HG02973 (cell line): ENCODE measurements at regions not wholly inside any gene's neighbourhood (a gene's known extent, or its start where the extent isn't known, plus 50 kb on each side); places are given as distances from the start of the nearest gene placed in this dataset.

Source experiments
- ATAC-seq: cut with Tn5 transposase; IDR thresholded peaks from one replicate; pipeline ENCODE4 v1.9.1; 2021; ENCODE audit warnings: moderate library complexity; ENCODE audit not compliant: unreplicated experiment

- no peak for ATAC-seq
These were observed 55.5 kb upstream of the KLF4 start for GRCh38 chr9:107545036-107545435.

DNA sequence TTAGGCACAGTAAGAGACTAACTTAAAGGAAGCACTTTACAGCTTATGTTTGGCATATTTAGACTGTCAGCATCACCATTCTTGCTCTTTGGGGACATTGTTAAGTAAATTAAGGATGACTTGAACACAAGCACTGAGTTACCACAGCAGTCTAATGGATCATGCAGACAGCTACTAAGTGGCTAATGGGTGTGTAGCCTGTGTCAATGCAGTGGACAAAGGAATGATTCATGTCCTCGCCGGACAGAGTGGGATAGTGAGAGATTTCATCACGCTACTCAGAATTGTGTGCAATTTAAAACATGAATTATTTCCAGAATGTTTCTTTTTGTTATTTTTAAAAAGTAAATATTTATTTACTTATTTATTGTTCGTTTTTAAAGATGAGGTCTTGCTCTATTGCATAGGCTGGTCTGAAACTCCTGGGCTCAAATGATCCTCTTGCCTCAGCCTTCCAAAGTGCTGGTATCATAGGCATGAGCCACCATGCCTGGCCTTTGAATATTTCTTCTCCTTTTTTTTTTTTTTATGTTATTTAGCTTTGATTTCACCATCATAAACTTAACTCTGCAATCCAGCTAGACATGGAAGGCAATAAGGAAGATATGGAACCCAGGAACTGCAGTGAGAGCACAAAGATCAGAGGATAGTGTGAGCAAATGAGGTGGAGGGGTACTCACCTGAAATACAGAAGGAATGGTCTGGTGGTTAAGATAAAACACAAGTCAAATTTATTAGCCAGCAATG lies 53.0 kb upstream of the KLF4 start:
- ATAC-seq = no peak

- ATAC-seq = peak; percentile 51
These were observed 52.0 kb upstream of the KLF4 start for GRCh38 chr9:107541523-107541922.

DNA sequence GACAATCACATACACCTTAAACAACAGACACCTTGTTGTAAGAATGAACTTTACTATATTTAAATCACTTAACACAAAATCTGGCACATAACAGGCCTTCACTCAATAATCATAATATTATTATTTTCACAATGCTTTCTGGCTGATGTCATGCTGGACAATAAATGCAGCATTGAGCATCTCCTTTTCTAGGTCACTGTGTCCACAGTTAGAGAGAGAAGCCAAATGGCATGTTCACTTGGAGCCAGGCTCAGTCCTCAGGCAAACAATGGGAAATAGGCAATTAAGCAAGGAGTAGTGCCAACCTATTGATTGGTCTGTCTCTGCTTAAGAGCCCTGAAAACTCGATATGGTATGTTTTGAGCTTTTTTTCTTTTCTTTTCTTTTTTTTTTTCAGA lies 50.6 kb upstream of the KLF4 start:
- ATAC-seq = no peak

- no peak for ATAC-seq
These were observed 50.0 kb upstream of the KLF4 start for GRCh38 chr9:107539427-107540163.
